ENCODE measurements at regions not wholly inside any gene's neighbourhood (a gene's known extent, or its start where the extent isn't known, plus 50 kb on each side); places are given as distances from the start of the nearest gene placed in this dataset.

- TF ChIP-seq SUZ12 (IDR thresholded peaks at IDR 0.05; ENCODE audit: extremely low read depth, insufficient read depth, insufficient read length) (no peak), YY1 (IDR thresholded peaks at IDR 0.05; ENCODE audit: insufficient read depth, insufficient read length) (no peak), ZNF274 (IDR thresholded peaks at IDR 0.05; ENCODE audit: low read depth, low read length) (no peak)
These were observed 166.9 kb upstream of the KLF7 start for GRCh38 chr2:207332480-207333212.

All from NT2/D1 (cell line).